ENCODE measurements at regions not wholly inside any gene's neighbourhood (a gene's known extent, or its start where the extent isn't known, plus 50 kb on each side); places are given as distances from the start of the nearest gene placed in this dataset.

- TF ChIP-seq, protein P1, sequence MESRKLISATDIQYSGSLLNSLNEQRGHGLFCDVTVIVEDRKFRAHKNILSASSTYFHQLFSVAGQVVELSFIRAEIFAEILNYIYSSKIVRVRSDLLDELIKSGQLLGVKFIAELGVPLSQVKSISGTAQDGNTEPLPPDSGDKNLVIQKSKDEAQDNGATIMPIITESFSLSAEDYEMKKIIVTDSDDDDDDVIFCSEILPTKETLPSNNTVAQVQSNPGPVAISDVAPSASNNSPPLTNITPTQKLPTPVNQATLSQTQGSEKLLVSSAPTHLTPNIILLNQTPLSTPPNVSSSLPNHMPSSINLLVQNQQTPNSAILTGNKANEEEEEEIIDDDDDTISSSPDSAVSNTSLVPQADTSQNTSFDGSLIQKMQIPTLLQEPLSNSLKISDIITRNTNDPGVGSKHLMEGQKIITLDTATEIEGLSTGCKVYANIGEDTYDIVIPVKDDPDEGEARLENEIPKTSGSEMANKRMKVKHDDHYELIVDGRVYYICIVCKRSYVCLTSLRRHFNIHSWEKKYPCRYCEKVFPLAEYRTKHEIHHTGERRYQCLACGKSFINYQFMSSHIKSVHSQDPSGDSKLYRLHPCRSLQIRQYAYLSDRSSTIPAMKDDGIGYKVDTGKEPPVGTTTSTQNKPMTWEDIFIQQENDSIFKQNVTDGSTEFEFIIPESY (IDR thresholded peaks at IDR 0.05): no peak
- TF ChIP-seq, protein P2, sequence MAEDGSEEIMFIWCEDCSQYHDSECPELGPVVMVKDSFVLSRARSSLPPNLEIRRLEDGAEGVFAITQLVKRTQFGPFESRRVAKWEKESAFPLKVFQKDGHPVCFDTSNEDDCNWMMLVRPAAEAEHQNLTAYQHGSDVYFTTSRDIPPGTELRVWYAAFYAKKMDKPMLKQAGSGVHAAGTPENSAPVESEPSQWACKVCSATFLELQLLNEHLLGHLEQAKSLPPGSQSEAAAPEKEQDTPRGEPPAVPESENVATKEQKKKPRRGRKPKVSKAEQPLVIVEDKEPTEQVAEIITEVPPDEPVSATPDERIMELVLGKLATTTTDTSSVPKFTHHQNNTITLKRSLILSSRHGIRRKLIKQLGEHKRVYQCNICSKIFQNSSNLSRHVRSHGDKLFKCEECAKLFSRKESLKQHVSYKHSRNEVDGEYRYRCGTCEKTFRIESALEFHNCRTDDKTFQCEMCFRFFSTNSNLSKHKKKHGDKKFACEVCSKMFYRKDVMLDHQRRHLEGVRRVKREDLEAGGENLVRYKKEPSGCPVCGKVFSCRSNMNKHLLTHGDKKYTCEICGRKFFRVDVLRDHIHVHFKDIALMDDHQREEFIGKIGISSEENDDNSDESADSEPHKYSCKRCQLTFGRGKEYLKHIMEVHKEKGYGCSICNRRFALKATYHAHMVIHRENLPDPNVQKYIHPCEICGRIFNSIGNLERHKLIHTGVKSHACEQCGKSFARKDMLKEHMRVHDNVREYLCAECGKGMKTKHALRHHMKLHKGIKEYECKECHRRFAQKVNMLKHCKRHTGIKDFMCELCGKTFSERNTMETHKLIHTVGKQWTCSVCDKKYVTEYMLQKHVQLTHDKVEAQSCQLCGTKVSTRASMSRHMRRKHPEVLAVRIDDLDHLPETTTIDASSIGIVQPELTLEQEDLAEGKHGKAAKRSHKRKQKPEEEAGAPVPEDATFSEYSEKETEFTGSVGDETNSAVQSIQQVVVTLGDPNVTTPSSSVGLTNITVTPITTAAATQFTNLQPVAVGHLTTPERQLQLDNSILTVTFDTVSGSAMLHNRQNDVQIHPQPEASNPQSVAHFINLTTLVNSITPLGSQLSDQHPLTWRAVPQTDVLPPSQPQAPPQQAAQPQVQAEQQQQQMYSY (CRISPR knock-in tag; IDR thresholded peaks at IDR 0.05): no peak
- TF ChIP-seq WRNIP1 (IDR thresholded peaks at IDR 0.05; ENCODE audit: borderline replicate concordance, low read depth, low read length): no peak
- 0 out of 2 replicates have a peak, but pooled peaks have one; percentile 74 for TF ChIP-seq SMARCA5 (IDR thresholded peaks at IDR 0.05)
- TF ChIP-seq SPI1 (IDR thresholded peaks at IDR 0.05; ENCODE audit: borderline replicate concordance, insufficient read depth, low read depth, low read length): peak; percentile 90
- TF ChIP-seq, protein P3, sequence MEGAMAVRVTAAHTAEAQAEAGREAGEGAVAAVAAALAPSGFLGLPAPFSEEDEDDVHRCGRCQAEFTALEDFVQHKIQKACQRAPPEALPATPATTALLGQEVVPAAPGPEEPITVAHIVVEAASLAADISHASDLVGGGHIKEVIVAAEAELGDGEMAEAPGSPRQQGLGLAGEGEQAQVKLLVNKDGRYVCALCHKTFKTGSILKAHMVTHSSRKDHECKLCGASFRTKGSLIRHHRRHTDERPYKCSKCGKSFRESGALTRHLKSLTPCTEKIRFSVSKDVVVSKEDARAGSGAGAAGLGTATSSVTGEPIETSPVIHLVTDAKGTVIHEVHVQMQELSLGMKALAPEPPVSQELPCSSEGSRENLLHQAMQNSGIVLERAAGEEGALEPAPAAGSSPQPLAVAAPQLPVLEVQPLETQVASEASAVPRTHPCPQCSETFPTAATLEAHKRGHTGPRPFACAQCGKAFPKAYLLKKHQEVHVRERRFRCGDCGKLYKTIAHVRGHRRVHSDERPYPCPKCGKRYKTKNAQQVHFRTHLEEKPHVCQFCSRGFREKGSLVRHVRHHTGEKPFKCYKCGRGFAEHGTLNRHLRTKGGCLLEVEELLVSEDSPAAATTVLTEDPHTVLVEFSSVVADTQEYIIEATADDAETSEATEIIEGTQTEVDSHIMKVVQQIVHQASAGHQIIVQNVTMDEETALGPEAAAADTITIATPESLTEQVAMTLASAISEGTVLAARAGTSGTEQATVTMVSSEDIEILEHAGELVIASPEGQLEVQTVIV (IDR thresholded peaks at IDR 0.05; ENCODE audit: borderline replicate concordance, partially characterized antibody): no peak
- TF ChIP-seq NRF1 (conservative IDR thresholded peaks at IDR 0.05; ENCODE audit: low read depth, low read length): no peak
- TF ChIP-seq, protein P4, sequence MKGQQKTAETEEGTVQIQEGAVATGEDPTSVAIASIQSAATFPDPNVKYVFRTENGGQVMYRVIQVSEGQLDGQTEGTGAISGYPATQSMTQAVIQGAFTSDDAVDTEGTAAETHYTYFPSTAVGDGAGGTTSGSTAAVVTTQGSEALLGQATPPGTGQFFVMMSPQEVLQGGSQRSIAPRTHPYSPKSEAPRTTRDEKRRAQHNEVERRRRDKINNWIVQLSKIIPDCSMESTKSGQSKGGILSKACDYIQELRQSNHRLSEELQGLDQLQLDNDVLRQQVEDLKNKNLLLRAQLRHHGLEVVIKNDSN (IDR thresholded peaks at IDR 0.05; ENCODE audit: borderline replicate concordance, extremely low read length, insufficient read depth, low read depth, low read length): no peak
- no peak for TF ChIP-seq TAF1 (IDR thresholded peaks at IDR 0.05; ENCODE audit: borderline replicate concordance, low read depth, low read length)
- TF ChIP-seq RUNX3 (IDR thresholded peaks at IDR 0.05; ENCODE audit: low read length): no peak; the same call in 1 of the 2 replicates
- no peak for TF ChIP-seq NFXL1 (IDR thresholded peaks at IDR 0.05; ENCODE audit: borderline replicate concordance)
- TF ChIP-seq FOS (IDR thresholded peaks at IDR 0.05; ENCODE audit: borderline replicate concordance, extremely low read depth, insufficient read length): no peak
- TF ChIP-seq NR2C2 (IDR thresholded peaks at IDR 0.05; ENCODE audit: borderline replicate concordance, control insufficient read depth, insufficient read length, low read depth): no peak
- no peak for TF ChIP-seq NR2C1 (IDR thresholded peaks at IDR 0.05)
Observed at GRCh38 chr4:105061136-105061696, 85.5 kb upstream of the TET2 start (continued).

All from GM12878 (cell line).